ENCODE measurements at regions not wholly inside any gene's neighbourhood (a gene's known extent, or its start where the extent isn't known, plus 50 kb on each side); places are given as distances from the start of the nearest gene placed in this dataset.
"Not testable (repeated sequence)": the region's sequence is repeated elsewhere in the genome, so short reads cannot be mapped to it uniquely, and the experiment has no call there.

- DNase-seq, result no peak
- TF ChIP-seq CTCF (IDR thresholded peaks at IDR 0.05), result no peak
- intact Hi-C loops (cut with DNase I; ENCODE audit: low total_unique reads), result no loop called here
Measured at GRCh38 chr18:70705831-70706416, 417.1 kb downstream of the SOCS6 start.

GRCh38 chr18:70700496-70700895, 411.7 kb downstream of the SOCS6 start:
- DNase-seq, result no peak
- no peaks in the 10 kb centered on the region for H3K4me1 ChIP-seq
- no peak overlapping the region for H3K4me3 ChIP-seq
- no peaks in the 10 kb centered on the region for H3K27me3 ChIP-seq
- TF ChIP-seq CTCF (IDR thresholded peaks at IDR 0.05), result no peak
- no peak overlapping the region for H3K27ac ChIP-seq
- H3K36me3 ChIP-seq, result no peaks in the 10 kb centered on the region
- intact Hi-C loops (cut with DNase I; ENCODE audit: low total_unique reads), result no loop called here
- H3K9me3 ChIP-seq, result no peaks in the 10 kb centered on the region

More at GRCh38 chr18:70705831-70706416, 417.1 kb downstream of the SOCS6 start:
- no peaks in the 10 kb centered on the region for H3K4me1 ChIP-seq
- no peak overlapping the region for H3K4me3 ChIP-seq
- no peaks in the 10 kb centered on the region for H3K9me3 ChIP-seq
- no peaks in the 10 kb centered on the region for H3K27me3 ChIP-seq
- H3K36me3 ChIP-seq, result no peaks in the 10 kb centered on the region
- H3K27ac ChIP-seq, result no peak overlapping the region

- H3K4me1 ChIP-seq, result no peaks in the 10 kb centered on the region
- no peak for DNase-seq
- H3K4me3 ChIP-seq, result no peak overlapping the region
- H3K27me3 ChIP-seq, result no peaks in the 10 kb centered on the region
- H3K36me3 ChIP-seq, result no peaks in the 10 kb centered on the region
- intact Hi-C loops (cut with DNase I; ENCODE audit: low total_unique reads), result no loop called here
- no peak for TF ChIP-seq CTCF (IDR thresholded peaks at IDR 0.05)
- no peaks in the 10 kb centered on the region for H3K9me3 ChIP-seq
- no peak overlapping the region for H3K27ac ChIP-seq
Measured at GRCh38 chr18:70698574-70698973, 409.7 kb downstream of the SOCS6 start.

- no peak for DNase-seq
- no peaks in the 10 kb centered on the region for H3K36me3 ChIP-seq
- intact Hi-C loops (cut with DNase I; ENCODE audit: low total_unique reads), result no loop called here
Measured at GRCh38 chr18:70693246-70693645, 404.4 kb downstream of the SOCS6 start.

GRCh38 chr18:70689765-70690164, 400.9 kb downstream of the SOCS6 start:
- intact Hi-C loops (cut with DNase I; ENCODE audit: low total_unique reads), result not testable (repeated sequence)

More at GRCh38 chr18:70693246-70693645, 404.4 kb downstream of the SOCS6 start:
- no peak for TF ChIP-seq CTCF (IDR thresholded peaks at IDR 0.05)
- no peaks in the 10 kb centered on the region for H3K9me3 ChIP-seq
- no peak overlapping the region for H3K4me3 ChIP-seq
- no peak overlapping the region for H3K27ac ChIP-seq
- no peaks in the 10 kb centered on the region for H3K4me1 ChIP-seq
- H3K27me3 ChIP-seq, result no peaks in the 10 kb centered on the region

GRCh38 chr18:70688286-70688685, 399.4 kb downstream of the SOCS6 start:
- no peak for DNase-seq
- Histone ChIP-seq H3K4me1 (no peaks in the 10 kb centered on the region), H3K9me3 (no peaks in the 10 kb centered on the region), H3K36me3 (no peaks in the 10 kb centered on the region), H3K27ac (no peak overlapping the region), H3K27me3 (no peaks in the 10 kb centered on the region), H3K4me3 (no peak overlapping the region)
- intact Hi-C loops (cut with DNase I; ENCODE audit: low total_unique reads), result no loop called here
- no peak for TF ChIP-seq CTCF (IDR thresholded peaks at IDR 0.05)

More at GRCh38 chr18:70689765-70690164, 400.9 kb downstream of the SOCS6 start:
- H3K4me3 ChIP-seq, H3K36me3 ChIP-seq, H3K27ac ChIP-seq, H3K9me3 ChIP-seq, DNase-seq, H3K4me1 ChIP-seq, H3K27me3 ChIP-seq: not testable (repeated sequence)

Measured in tibial artery (tissue), 4 donors.